Right lobe of liver (tissue), 4 donors: ENCODE measurements at regions not wholly inside any gene's neighbourhood (a gene's known extent, or its start where the extent isn't known, plus 50 kb on each side); places are given as distances from the start of the nearest gene placed in this dataset.

ENCODE experiments used
- CTCF ChIP-seq, 4 donors: fragments of 200-600 bp in 3 of 4; fragments of 450-650 bp in 1 of 4; IDR thresholded peaks; one replicate each; pipeline versions ENCODE4 v1.5.1 to v1.8.0; 2016 to 2022; ENCODE audit warnings: antibody characterized with exemption in 4 of 4, mild to moderate bottlenecking in 2 of 4
- POLR2A ChIP-seq: fragments of 450-650 bp; IDR thresholded peaks from one replicate; pipeline ENCODE4 v1.6.1; 2017; ENCODE audit warnings: antibody characterized with exemption, mild to moderate bottlenecking
- donor health status: DM: no; HTN: no; CAD: no.
- donor health status: DM: no; HTN: no; CAD: no.
- donor health status: DM: no; HTN: yes; CAD: no.

GRCh38 chr4:19239565-19239964 is 1012.1 kb upstream of the SLIT2 start:
- TF ChIP-seq POLR2A (no peak), CTCF (IDR thresholded peaks at IDR 0.05) (no peak)
